Neural crest cell (in vitro differentiated cells): ENCODE measurements at regions not wholly inside any gene's neighbourhood (a gene's known extent, or its start where the extent isn't known, plus 50 kb on each side); places are given as distances from the start of the nearest gene placed in this dataset.

Experiments
- DNase-seq: peaks from one replicate; pipeline ENCODE4 v3.0.0; 2021; ENCODE audit warnings: low read depth, mixed read lengths, low spot score
- H3K27ac Mint-ChIP-seq: one replicate; pipeline ENCODE4 v1.8.0; 2021; ENCODE audit warnings: mild to moderate bottlenecking, mixed read lengths; ENCODE audit not compliant: unreplicated experiment
- H3K27me3 Mint-ChIP-seq: 2 replicates; pipeline ENCODE4 v1.8.0; 2021; ENCODE audit warnings: low read depth, mild to moderate bottlenecking, mixed read lengths
- H3K36me3 Mint-ChIP-seq: 2 replicates; pipeline ENCODE4 v1.8.0; 2021; ENCODE audit warnings: low read depth, mild to moderate bottlenecking, mixed read lengths
- H3K4me1 Mint-ChIP-seq: 2 replicates; pipeline ENCODE4 v1.8.0; 2021; ENCODE audit warnings: mixed read lengths
- H3K4me3 Mint-ChIP-seq: one replicate; pipeline ENCODE4 v1.8.0; 2021; ENCODE audit warnings: mild to moderate bottlenecking, mixed read lengths
- H3K9me3 Mint-ChIP-seq: 2 replicates; pipeline ENCODE4 v1.8.0; 2021; ENCODE audit warnings: mixed read lengths
- TF ChIP-seq, protein P1 (sequence below): fragments of 200-600 bp; sonication (generic); conservative IDR thresholded peaks from 2 replicates; pipeline ENCODE4 v1.5.0; 2021; ENCODE audit warnings: antibody characterized with exemption, mild to moderate bottlenecking

GRCh38 chr3:83302091-83302490 is 1540.6 kb upstream of the GBE1 start:
- DNase-seq, result no peak
- H3K27me3 Mint-ChIP-seq, result no peaks in the 10 kb centered on the region
- TF ChIP-seq, protein P1, sequence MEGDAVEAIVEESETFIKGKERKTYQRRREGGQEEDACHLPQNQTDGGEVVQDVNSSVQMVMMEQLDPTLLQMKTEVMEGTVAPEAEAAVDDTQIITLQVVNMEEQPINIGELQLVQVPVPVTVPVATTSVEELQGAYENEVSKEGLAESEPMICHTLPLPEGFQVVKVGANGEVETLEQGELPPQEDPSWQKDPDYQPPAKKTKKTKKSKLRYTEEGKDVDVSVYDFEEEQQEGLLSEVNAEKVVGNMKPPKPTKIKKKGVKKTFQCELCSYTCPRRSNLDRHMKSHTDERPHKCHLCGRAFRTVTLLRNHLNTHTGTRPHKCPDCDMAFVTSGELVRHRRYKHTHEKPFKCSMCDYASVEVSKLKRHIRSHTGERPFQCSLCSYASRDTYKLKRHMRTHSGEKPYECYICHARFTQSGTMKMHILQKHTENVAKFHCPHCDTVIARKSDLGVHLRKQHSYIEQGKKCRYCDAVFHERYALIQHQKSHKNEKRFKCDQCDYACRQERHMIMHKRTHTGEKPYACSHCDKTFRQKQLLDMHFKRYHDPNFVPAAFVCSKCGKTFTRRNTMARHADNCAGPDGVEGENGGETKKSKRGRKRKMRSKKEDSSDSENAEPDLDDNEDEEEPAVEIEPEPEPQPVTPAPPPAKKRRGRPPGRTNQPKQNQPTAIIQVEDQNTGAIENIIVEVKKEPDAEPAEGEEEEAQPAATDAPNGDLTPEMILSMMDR, result no peak
- no peaks in the 10 kb centered on the region for H3K4me1 Mint-ChIP-seq
- no peak overlapping the region for H3K4me3 Mint-ChIP-seq
- H3K27ac Mint-ChIP-seq, result no peak overlapping the region
- H3K36me3 Mint-ChIP-seq, result no peaks in the 10 kb centered on the region
- no peaks in the 10 kb centered on the region for H3K9me3 Mint-ChIP-seq

GRCh38 chr3:83317605-83318004 is 1556.2 kb upstream of the GBE1 start:
- DNase-seq, result no peak
- Mint-ChIP-seq H3K27ac (no peak overlapping the region), H3K27me3 (no peaks in the 10 kb centered on the region), H3K4me3 (no peak overlapping the region), H3K9me3 (peaks cover 5% of the 10 kb centered on the region), H3K36me3 (no peaks in the 10 kb centered on the region), H3K4me1 (no peaks in the 10 kb centered on the region)
- TF ChIP-seq, protein P1, result no peak

- Mint-ChIP-seq H3K36me3 (no peaks in the 10 kb centered on the region), H3K4me3 (no peak overlapping the region), H3K4me1 (no peaks in the 10 kb centered on the region), H3K9me3 (peaks cover 3% of the 10 kb centered on the region), H3K27ac (no peak overlapping the region), H3K27me3 (no peaks in the 10 kb centered on the region)
- TF ChIP-seq, protein P1, result no peak
- no peak for DNase-seq
Measured at GRCh38 chr3:83320726-83321125, 1559.3 kb upstream of the GBE1 start.

DNA sequence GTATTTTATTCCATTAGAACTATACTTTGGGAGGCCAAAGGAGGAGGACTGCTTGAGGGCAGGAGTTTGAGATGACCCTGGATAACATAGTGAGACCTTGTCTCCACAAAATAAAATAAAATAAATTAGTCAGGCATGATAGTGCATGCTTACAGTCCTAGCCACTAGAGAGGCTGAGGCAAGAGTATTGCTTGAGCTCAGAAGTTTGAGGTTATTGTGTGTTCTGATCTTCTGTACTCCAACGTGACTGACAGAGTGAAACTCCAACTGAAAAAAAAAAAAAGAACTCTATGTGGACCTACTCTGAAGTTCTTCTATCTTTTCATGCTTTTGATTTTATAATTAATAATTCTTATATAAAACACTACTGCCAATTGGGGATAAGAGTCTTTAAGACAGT is 1560.0 kb upstream of the GBE1 start:
- TF ChIP-seq, protein P1, result no peak
- no peak overlapping the region for H3K4me3 Mint-ChIP-seq
- H3K9me3 Mint-ChIP-seq, result peaks cover 4% of the 10 kb centered on the region
- no peaks in the 10 kb centered on the region for H3K4me1 Mint-ChIP-seq
- no peak overlapping the region for H3K27ac Mint-ChIP-seq
- no peak for DNase-seq
- no peaks in the 10 kb centered on the region for H3K36me3 Mint-ChIP-seq
- H3K27me3 Mint-ChIP-seq, result no peaks in the 10 kb centered on the region

GRCh38 chr3:83321891-83322290 is 1560.4 kb upstream of the GBE1 start:
- Mint-ChIP-seq H3K4me1 (no peaks in the 10 kb centered on the region), H3K27me3 (no peaks in the 10 kb centered on the region), H3K4me3 (no peak overlapping the region), H3K36me3 (no peaks in the 10 kb centered on the region), H3K9me3 (peaks cover 4% of the 10 kb centered on the region), H3K27ac (no peak overlapping the region)
- TF ChIP-seq, protein P1, result no peak
- DNase-seq, result no peak

GRCh38 chr3:83354205-83354604 is 1592.8 kb upstream of the GBE1 start:
- Mint-ChIP-seq H3K27me3 (no peaks in the 10 kb centered on the region), H3K4me1 (no peaks in the 10 kb centered on the region), H3K9me3 (peaks cover 22% of the 10 kb centered on the region), H3K36me3 (no peaks in the 10 kb centered on the region), H3K27ac (no peak overlapping the region), H3K4me3 (no peak overlapping the region)
- TF ChIP-seq, protein P1, result no peak
- no peak for DNase-seq
